Memory B cell (primary cell): ENCODE measurements at regions not wholly inside any gene's neighbourhood (a gene's known extent, or its start where the extent isn't known, plus 50 kb on each side); places are given as distances from the start of the nearest gene placed in this dataset.
"Not testable (repeated sequence)": the region's sequence is repeated elsewhere in the genome, so short reads cannot be mapped to it uniquely, and the experiment has no call there.

Experiments
- ATAC-seq: fragments of 150-1000 bp; cut with Tn5 transposase; 2 replicates; pipeline ENCODE4 v1.10.0; 2021; ENCODE audit warnings: low read depth, mild to moderate bottlenecking, moderate library complexity
- DNase-seq, 2 donors: peaks; one replicate each; pipeline ENCODE4 v3.0.0; 2022; ENCODE audit warnings: low spot score in 2 of 2
- H3K27ac Mint-ChIP-seq: one replicate; pipeline ENCODE4 v1.8.0; 2022; ENCODE audit warnings: mild to moderate bottlenecking, moderate library complexity, mixed read lengths
- H3K27me3 Mint-ChIP-seq: one replicate; pipeline ENCODE4 v1.8.0; 2022; ENCODE audit warnings: mixed read lengths
- H3K36me3 Mint-ChIP-seq: one replicate; pipeline ENCODE4 v1.8.0; 2022; ENCODE audit warnings: mild to moderate bottlenecking, mixed read lengths
- H3K4me1 Mint-ChIP-seq: one replicate; pipeline ENCODE4 v1.8.0; 2022; ENCODE audit warnings: mixed read lengths
- H3K4me3 Mint-ChIP-seq: one replicate; pipeline ENCODE4 v1.8.0; 2022; ENCODE audit warnings: mild to moderate bottlenecking, moderate library complexity, mixed read lengths
- H3K9me3 Mint-ChIP-seq: one replicate; pipeline ENCODE4 v1.8.0; 2022; ENCODE audit warnings: mixed read lengths

- not testable (repeated sequence) for H3K9me3 Mint-ChIP-seq, H3K4me3 Mint-ChIP-seq, ATAC-seq, H3K27ac Mint-ChIP-seq, H3K36me3 Mint-ChIP-seq, H3K27me3 Mint-ChIP-seq, DNase-seq, H3K4me1 Mint-ChIP-seq
Measured at GRCh38 chr6:56719315-56720058, 76.8 kb upstream of the DST start.

- ATAC-seq, result no peak
- H3K4me3 Mint-ChIP-seq, result no peak overlapping the region
- H3K27me3 Mint-ChIP-seq, result no peaks in the 10 kb centered on the region
- DNase-seq, result no peak
- no peaks in the 10 kb centered on the region for H3K36me3 Mint-ChIP-seq
- H3K4me1 Mint-ChIP-seq, result no peaks in the 10 kb centered on the region
- peaks cover 7% of the 10 kb centered on the region for H3K9me3 Mint-ChIP-seq
- H3K27ac Mint-ChIP-seq, result no peak overlapping the region
Measured at GRCh38 chr6:56718236-56718635, 75.5 kb upstream of the DST start.

- no peaks in the 10 kb centered on the region for H3K4me1 Mint-ChIP-seq
- no peak for ATAC-seq
- no peaks in the 10 kb centered on the region for H3K36me3 Mint-ChIP-seq
- peaks cover 7% of the 10 kb centered on the region for H3K9me3 Mint-ChIP-seq
- H3K4me3 Mint-ChIP-seq, result no peak overlapping the region
- no peak overlapping the region for H3K27ac Mint-ChIP-seq
- no peaks in the 10 kb centered on the region for H3K27me3 Mint-ChIP-seq
- DNase-seq, result no peak
Measured at GRCh38 chr6:56716229-56716628, 73.5 kb upstream of the DST start.

GRCh38 chr6:56715741-56716140 lies 73.1 kb upstream of the DST start:
- Mint-ChIP-seq H3K9me3 (peaks cover 7% of the 10 kb centered on the region), H3K27ac (no peak overlapping the region), H3K4me1 (no peaks in the 10 kb centered on the region), H3K27me3 (no peaks in the 10 kb centered on the region), H3K36me3 (no peaks in the 10 kb centered on the region), H3K4me3 (no peak overlapping the region)
- DNase-seq (no peak), ATAC-seq (no peak)

GRCh38 chr6:56714982-56715456 lies 72.3 kb upstream of the DST start:
- Mint-ChIP-seq H3K27me3 (no peaks in the 10 kb centered on the region), H3K4me1 (no peaks in the 10 kb centered on the region), H3K9me3 (peaks cover 7% of the 10 kb centered on the region), H3K27ac (no peak overlapping the region), H3K4me3 (no peak overlapping the region), H3K36me3 (no peaks in the 10 kb centered on the region)
- DNase-seq (no peak), ATAC-seq (no peak)

- ATAC-seq (no peak), DNase-seq (no peak)
- peaks cover 3% of the 10 kb centered on the region for H3K9me3 Mint-ChIP-seq
- no peak overlapping the region for H3K4me3 Mint-ChIP-seq
- no peak overlapping the region for H3K27ac Mint-ChIP-seq
- no peaks in the 10 kb centered on the region for H3K4me1 Mint-ChIP-seq
- H3K27me3 Mint-ChIP-seq, result peaks cover 1% of the 10 kb centered on the region
- H3K36me3 Mint-ChIP-seq, result no peaks in the 10 kb centered on the region
Measured at GRCh38 chr6:56714273-56714672, 71.6 kb upstream of the DST start.

- no peaks in the 10 kb centered on the region for H3K36me3 Mint-ChIP-seq
- no peak overlapping the region for H3K27ac Mint-ChIP-seq
- H3K27me3 Mint-ChIP-seq, result peaks cover 1% of the 10 kb centered on the region
- no peak overlapping the region for H3K4me3 Mint-ChIP-seq
- ATAC-seq, result no peak
- H3K9me3 Mint-ChIP-seq, result no peaks in the 10 kb centered on the region
- H3K4me1 Mint-ChIP-seq, result no peaks in the 10 kb centered on the region
- no peak for DNase-seq
Measured at GRCh38 chr6:56713254-56713672, 70.6 kb upstream of the DST start.

GRCh38 chr6:56710967-56711366 lies 68.3 kb upstream of the DST start:
- Mint-ChIP-seq H3K4me3 (no peak overlapping the region), H3K36me3 (no peaks in the 10 kb centered on the region), H3K27me3 (peaks cover 3% of the 10 kb centered on the region), H3K27ac (no peak overlapping the region), H3K9me3 (no peaks in the 10 kb centered on the region), H3K4me1 (no peaks in the 10 kb centered on the region)
- no peak for ATAC-seq
- no peak for DNase-seq

GRCh38 chr6:56709650-56710049 lies 67.0 kb upstream of the DST start:
- peaks cover 3% of the 10 kb centered on the region for H3K27me3 Mint-ChIP-seq
- H3K4me3 Mint-ChIP-seq, result no peak overlapping the region
- DNase-seq (no peak), ATAC-seq (no peak)
- no peaks in the 10 kb centered on the region for H3K36me3 Mint-ChIP-seq
- H3K4me1 Mint-ChIP-seq, result no peaks in the 10 kb centered on the region
- H3K9me3 Mint-ChIP-seq, result no peaks in the 10 kb centered on the region
- no peak overlapping the region for H3K27ac Mint-ChIP-seq

- Mint-ChIP-seq H3K9me3 (no peaks in the 10 kb centered on the region), H3K36me3 (no peaks in the 10 kb centered on the region)
- no peak for ATAC-seq
Measured at GRCh38 chr6:56708810-56709597, 66.3 kb upstream of the DST start.

GRCh38 chr6:56706981-56707726 lies 64.5 kb upstream of the DST start:
- H3K9me3 Mint-ChIP-seq, result no peaks in the 10 kb centered on the region
- no peaks in the 10 kb centered on the region for H3K36me3 Mint-ChIP-seq
- ATAC-seq, result no peak
- no peak overlapping the region for H3K27ac Mint-ChIP-seq
- peaks cover 4% of the 10 kb centered on the region for H3K27me3 Mint-ChIP-seq
- DNase-seq, result no peak
- H3K4me1 Mint-ChIP-seq, result no peaks in the 10 kb centered on the region
- no peak overlapping the region for H3K4me3 Mint-ChIP-seq

More at GRCh38 chr6:56708810-56709597, 66.3 kb upstream of the DST start:
- no peak for DNase-seq
- peaks cover 3% of the 10 kb centered on the region for H3K27me3 Mint-ChIP-seq
- no peak overlapping the region for H3K4me3 Mint-ChIP-seq
- H3K4me1 Mint-ChIP-seq, result no peaks in the 10 kb centered on the region
- H3K27ac Mint-ChIP-seq, result no peak overlapping the region

GRCh38 chr6:56699066-56699654 lies 56.5 kb upstream of the DST start:
- ATAC-seq, result no peak

GRCh38 chr6:56695702-56696101 lies 53.0 kb upstream of the DST start:
- ATAC-seq, result no peak

More at GRCh38 chr6:56699066-56699654, 56.5 kb upstream of the DST start:
- Mint-ChIP-seq H3K9me3 (peaks cover 1% of the 10 kb centered on the region), H3K4me1 (no peaks in the 10 kb centered on the region), H3K27me3 (peaks cover 1% of the 10 kb centered on the region), H3K36me3 (no peaks in the 10 kb centered on the region), H3K4me3 (no peak overlapping the region), H3K27ac (no peak overlapping the region)
- DNase-seq, result no peak

GRCh38 chr6:56694002-56694401 lies 51.3 kb upstream of the DST start:
- no peak for ATAC-seq
- Mint-ChIP-seq H3K27ac (no peak overlapping the region), H3K4me3 (no peak overlapping the region), H3K9me3 (peaks cover 1% of the 10 kb centered on the region), H3K27me3 (no peaks in the 10 kb centered on the region), H3K36me3 (no peaks in the 10 kb centered on the region), H3K4me1 (no peaks in the 10 kb centered on the region)
- no peak for DNase-seq

More at GRCh38 chr6:56695702-56696101, 53.0 kb upstream of the DST start:
- Mint-ChIP-seq H3K36me3 (no peaks in the 10 kb centered on the region), H3K4me1 (no peaks in the 10 kb centered on the region), H3K4me3 (no peak overlapping the region), H3K9me3 (peaks cover 1% of the 10 kb centered on the region), H3K27ac (no peak overlapping the region), H3K27me3 (no peaks in the 10 kb centered on the region)
- no peak for DNase-seq
